ENCODE measurements at regions not wholly inside any gene's neighbourhood (a gene's known extent, or its start where the extent isn't known, plus 50 kb on each side); places are given as distances from the start of the nearest gene placed in this dataset.

DNA sequence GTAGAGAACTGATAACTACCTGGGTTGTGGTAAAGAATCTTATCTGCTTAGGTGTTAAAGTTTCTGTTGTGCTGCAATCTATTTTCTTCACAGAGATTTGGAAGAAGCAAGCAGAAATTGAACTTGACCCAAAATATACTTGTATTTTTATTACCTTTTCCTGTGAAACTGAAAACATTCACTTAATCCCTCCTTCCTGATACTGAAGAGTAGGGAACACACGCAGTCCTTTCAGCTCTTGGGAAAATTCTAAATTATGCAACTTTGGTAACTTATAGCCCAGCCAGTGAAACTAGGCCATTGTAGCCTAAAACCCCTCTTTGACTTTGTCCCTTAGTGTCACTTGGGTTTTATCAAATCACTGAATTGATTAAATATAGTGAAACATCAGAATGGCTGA lies 128.4 kb upstream of the MEIS1 start:
- no peaks in the 10 kb centered on the region for H3K4me1 Mint-ChIP-seq

GRCh38 chr2:66305718-66306117 lies 129.2 kb upstream of the MEIS1 start:
- no peaks in the 10 kb centered on the region for H3K36me3 ChIP-seq (ENCODE audit: insufficient read depth, low read length)
- no peaks in the 10 kb centered on the region for H3K27me3 ChIP-seq (ENCODE audit: insufficient read depth, low read length)
- H3K27ac ChIP-seq (ENCODE audit: low read depth, low read length) = no peak overlapping the region
- Mint-ChIP-seq H3K4me3 (no peak overlapping the region), H3K9me3 (peaks cover 0 to 12% (median 3%) of the 10 kb centered on the region in 8 donors), H3K27ac (no peak overlapping the region), H3K27me3 (no peaks in the 10 kb centered on the region), H3K36me3 (no peaks in the 10 kb centered on the region), H3K4me1 (no peaks in the 10 kb centered on the region)
- intact Hi-C loops (cut with micrococcal nuclease) = no loop called here
- no peaks in the 10 kb centered on the region for H3K9me3 ChIP-seq (ENCODE audit: control insufficient read depth in 1 of 2, low read length in 2 of 2)
- ChIA-PET POLR2A (ENCODE audit: partially characterized antibody) (no interaction called here), CTCF (ENCODE audit: partially characterized antibody) (no interaction called here)
- no peak for DNase-seq
- no peaks in the 10 kb centered on the region for H3K4me1 ChIP-seq (ENCODE audit: insufficient read depth, low read length)
- H3K4me3 ChIP-seq (ENCODE audit: low read length in 2 of 2) = no peak overlapping the region

More for the DNA sequence above, 128.4 kb upstream of the MEIS1 start:
- no peak overlapping the region for H3K4me3 Mint-ChIP-seq
- Histone ChIP-seq H3K27ac (ENCODE audit: low read depth, low read length) (no peak overlapping the region), H3K4me3 (ENCODE audit: low read length in 2 of 2) (no peak overlapping the region), H3K27me3 (ENCODE audit: insufficient read depth, low read length) (no peaks in the 10 kb centered on the region), H3K9me3 (ENCODE audit: control insufficient read depth in 1 of 2, low read length in 2 of 2) (no peaks in the 10 kb centered on the region), H3K4me1 (ENCODE audit: insufficient read depth, low read length) (no peaks in the 10 kb centered on the region), H3K36me3 (ENCODE audit: insufficient read depth, low read length) (no peaks in the 10 kb centered on the region)
- no peak for DNase-seq
- no peaks in the 10 kb centered on the region for H3K27me3 Mint-ChIP-seq
- intact Hi-C loops (cut with micrococcal nuclease) = no loop called here
- CTCF ChIA-PET (ENCODE audit: partially characterized antibody) = no interaction called here
- no peaks in the 10 kb centered on the region for H3K36me3 Mint-ChIP-seq
- no peak overlapping the region for H3K27ac Mint-ChIP-seq
- POLR2A ChIA-PET (ENCODE audit: partially characterized antibody) = no interaction called here
- H3K9me3 Mint-ChIP-seq = peaks cover 0 to 14% (median 4%) of the 10 kb centered on the region in 8 donors

- DNase-seq = no peak
- no peaks in the 10 kb centered on the region for H3K27me3 ChIP-seq (ENCODE audit: insufficient read depth, low read length)
- H3K36me3 ChIP-seq (ENCODE audit: insufficient read depth, low read length) = no peaks in the 10 kb centered on the region
- intact Hi-C loops (cut with micrococcal nuclease) = no loop called here
- H3K27ac Mint-ChIP-seq = no peak overlapping the region
- no peak overlapping the region for H3K4me3 ChIP-seq (ENCODE audit: low read length in 2 of 2)
- H3K4me1 ChIP-seq (ENCODE audit: insufficient read depth, low read length) = no peaks in the 10 kb centered on the region
- ChIA-PET CTCF (ENCODE audit: partially characterized antibody) (no interaction called here), POLR2A (ENCODE audit: partially characterized antibody) (no interaction called here)
- no peaks in the 10 kb centered on the region for H3K4me1 Mint-ChIP-seq
- no peaks in the 10 kb centered on the region for H3K36me3 Mint-ChIP-seq
- no peak overlapping the region for H3K4me3 Mint-ChIP-seq
- no peaks in the 10 kb centered on the region for H3K9me3 ChIP-seq (ENCODE audit: control insufficient read depth in 1 of 2, low read length in 2 of 2)
- peaks cover 0 to 4% (median 3%) of the 10 kb centered on the region in 8 donors for H3K9me3 Mint-ChIP-seq
- no peak overlapping the region for H3K27ac ChIP-seq (ENCODE audit: low read depth, low read length)
- no peaks in the 10 kb centered on the region for H3K27me3 Mint-ChIP-seq
Measured at GRCh38 chr2:66303471-66303870, 131.5 kb upstream of the MEIS1 start.

- no peaks in the 10 kb centered on the region for H3K9me3 ChIP-seq (ENCODE audit: control insufficient read depth in 1 of 2, low read length in 2 of 2)
- H3K4me3 ChIP-seq (ENCODE audit: low read length in 2 of 2) = no peak overlapping the region
- ChIA-PET POLR2A (ENCODE audit: partially characterized antibody) (no interaction called here), CTCF (ENCODE audit: partially characterized antibody) (interaction anchor here (1.2 kb wide), 1 partner anchor 11 kb away, joined by 3 read pairs; no protein-coding TSS in a partner anchor)
- H3K9me3 Mint-ChIP-seq = peaks cover 0 to 4% (median under 1%) of the 10 kb centered on the region in 8 donors
- no peak overlapping the region for H3K27ac ChIP-seq (ENCODE audit: low read depth, low read length)
- H3K4me3 Mint-ChIP-seq = no peak overlapping the region
- H3K27ac Mint-ChIP-seq = no peak overlapping the region
- H3K36me3 Mint-ChIP-seq = no peaks in the 10 kb centered on the region
- no peaks in the 10 kb centered on the region for H3K27me3 ChIP-seq (ENCODE audit: insufficient read depth, low read length)
- intact Hi-C loops (cut with micrococcal nuclease) = no loop called here
- H3K4me1 Mint-ChIP-seq = no peaks in the 10 kb centered on the region
- no peak for DNase-seq
- no peaks in the 10 kb centered on the region for H3K36me3 ChIP-seq (ENCODE audit: insufficient read depth, low read length)
- no peaks in the 10 kb centered on the region for H3K4me1 ChIP-seq (ENCODE audit: insufficient read depth, low read length)
- no peaks in the 10 kb centered on the region for H3K27me3 Mint-ChIP-seq
Measured at GRCh38 chr2:66301767-66302140, 133.2 kb upstream of the MEIS1 start.

DNA sequence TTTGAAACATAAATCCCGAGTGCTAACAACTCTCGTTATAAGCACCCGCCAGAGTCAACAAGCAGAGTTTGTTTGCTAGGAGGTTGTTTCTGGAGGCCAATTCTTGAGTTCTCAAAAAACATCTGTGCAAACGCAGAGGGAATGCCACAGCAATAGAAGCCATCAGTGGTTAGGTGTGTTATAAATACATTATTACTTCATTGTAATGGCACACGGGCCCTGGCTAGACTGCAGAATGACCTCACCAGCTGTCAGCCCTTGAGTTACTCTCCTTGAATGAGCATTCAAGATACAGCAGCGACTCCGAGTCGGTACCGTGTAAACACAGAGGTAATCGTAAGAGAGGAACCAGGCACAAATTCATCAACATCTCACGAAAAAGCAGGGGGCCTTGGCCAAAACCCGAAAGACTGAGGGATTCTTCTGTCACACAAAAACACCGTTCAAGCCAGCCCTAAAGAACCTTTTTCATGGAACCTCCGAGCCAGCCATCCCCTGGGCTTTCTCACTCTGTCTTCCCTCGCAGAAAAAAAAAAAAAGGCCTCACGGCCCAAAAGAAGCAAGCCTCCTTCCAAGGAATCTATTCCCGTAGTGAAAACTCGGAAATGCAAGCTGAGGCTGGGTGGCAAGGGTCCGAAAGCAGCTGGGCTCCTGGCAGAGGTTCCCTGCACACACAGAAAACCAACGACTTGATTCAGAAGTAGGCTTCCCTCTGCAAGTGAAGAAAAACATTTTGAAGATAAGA lies 133.7 kb upstream of the MEIS1 start:
- Histone ChIP-seq H3K36me3 (ENCODE audit: insufficient read depth, low read length) (no peaks in the 10 kb centered on the region), H3K4me3 (ENCODE audit: low read length in 2 of 2) (no peak overlapping the region), H3K4me1 (ENCODE audit: insufficient read depth, low read length) (no peaks in the 10 kb centered on the region), H3K27ac (ENCODE audit: low read depth, low read length) (no peak overlapping the region), H3K27me3 (ENCODE audit: insufficient read depth, low read length) (no peaks in the 10 kb centered on the region), H3K9me3 (ENCODE audit: control insufficient read depth in 1 of 2, low read length in 2 of 2) (no peaks in the 10 kb centered on the region)
- H3K4me3 Mint-ChIP-seq = no peak overlapping the region
- DNase-seq = no peak
- intact Hi-C loops (cut with micrococcal nuclease) = no loop called here
- no peaks in the 10 kb centered on the region for H3K27me3 Mint-ChIP-seq
- no peaks in the 10 kb centered on the region for H3K4me1 Mint-ChIP-seq
- H3K27ac Mint-ChIP-seq = no peak overlapping the region
- ChIA-PET CTCF (ENCODE audit: partially characterized antibody) (interaction anchor here (1.2 kb wide), 1 partner anchor 11 kb away, joined by 3 read pairs; no protein-coding TSS in a partner anchor), POLR2A (ENCODE audit: partially characterized antibody) (no interaction called here)
- peaks cover 0 to 5% (median under 1%) of the 10 kb centered on the region in 8 donors for H3K9me3 Mint-ChIP-seq
- H3K36me3 Mint-ChIP-seq = no peaks in the 10 kb centered on the region

- Histone ChIP-seq H3K4me1 (ENCODE audit: insufficient read depth, low read length) (no peaks in the 10 kb centered on the region), H3K27ac (ENCODE audit: low read depth, low read length) (no peak overlapping the region), H3K9me3 (ENCODE audit: control insufficient read depth in 1 of 2, low read length in 2 of 2) (no peaks in the 10 kb centered on the region), H3K36me3 (ENCODE audit: insufficient read depth, low read length) (no peaks in the 10 kb centered on the region), H3K4me3 (ENCODE audit: low read length in 2 of 2) (no peak overlapping the region), H3K27me3 (ENCODE audit: insufficient read depth, low read length) (no peaks in the 10 kb centered on the region)
- H3K4me3 Mint-ChIP-seq = no peak overlapping the region
- no peak overlapping the region for H3K27ac Mint-ChIP-seq
- H3K4me1 Mint-ChIP-seq = no peaks in the 10 kb centered on the region
- CTCF ChIA-PET (ENCODE audit: partially characterized antibody) = no interaction called here
- peaks cover 0 to 7% (median 2%) of the 10 kb centered on the region in 8 donors for H3K9me3 Mint-ChIP-seq
- intact Hi-C loops (cut with micrococcal nuclease) = no loop called here
- H3K36me3 Mint-ChIP-seq = no peaks in the 10 kb centered on the region
- H3K27me3 Mint-ChIP-seq = no peaks in the 10 kb centered on the region
- POLR2A ChIA-PET (ENCODE audit: partially characterized antibody) = no interaction called here
- no peak for DNase-seq
Measured at GRCh38 chr2:66283787-66284186, 151.1 kb upstream of the MEIS1 start.

- POLR2A ChIA-PET (ENCODE audit: partially characterized antibody) = no interaction called here
- Mint-ChIP-seq H3K27ac (no peak overlapping the region), H3K27me3 (no peaks in the 10 kb centered on the region), H3K4me3 (no peak overlapping the region), H3K9me3 (peaks cover 0 to 2% (median 0%) of the 10 kb centered on the region in 8 donors), H3K36me3 (no peaks in the 10 kb centered on the region), H3K4me1 (no peaks in the 10 kb centered on the region)
- CTCF ChIA-PET (ENCODE audit: partially characterized antibody) = no interaction called here
- Histone ChIP-seq H3K27me3 (ENCODE audit: insufficient read depth, low read length) (no peaks in the 10 kb centered on the region), H3K4me1 (ENCODE audit: insufficient read depth, low read length) (no peaks in the 10 kb centered on the region), H3K27ac (ENCODE audit: low read depth, low read length) (no peak overlapping the region), H3K4me3 (ENCODE audit: low read length in 2 of 2) (no peak overlapping the region), H3K9me3 (ENCODE audit: control insufficient read depth in 1 of 2, low read length in 2 of 2) (no peaks in the 10 kb centered on the region), H3K36me3 (ENCODE audit: insufficient read depth, low read length) (no peaks in the 10 kb centered on the region)
- intact Hi-C loops (cut with micrococcal nuclease) = no loop called here
- DNase-seq = no peak
Measured at GRCh38 chr2:66281980-66282379, 152.9 kb upstream of the MEIS1 start.

Data from CD4-positive, alpha-beta memory T cell (primary cell).